Muscle layer of duodenum (tissue), 2 donors: ENCODE measurements at regions not wholly inside any gene's neighbourhood (a gene's known extent, or its start where the extent isn't known, plus 50 kb on each side); places are given as distances from the start of the nearest gene placed in this dataset.

Experiments used
- H3K27ac ChIP-seq: one replicate; pipeline ENCODE4 v1.7.0; 2013; ENCODE audit warnings: mild to moderate bottlenecking, low read length
- H3K27me3 ChIP-seq: one replicate; pipeline ENCODE4 v1.7.0; 2013; ENCODE audit warnings: low read depth, mild to moderate bottlenecking, control low read depth, low read length
- H3K36me3 ChIP-seq, 2 donors: one replicate each; pipeline ENCODE4 v1.7.0; 2013; ENCODE audit warnings: low read length in 2 of 2, control low read depth in 1 of 2, mild to moderate bottlenecking in 1 of 2; ENCODE audit not compliant: insufficient read depth in 2 of 2, control insufficient read depth in 1 of 2
- H3K4me1 ChIP-seq, 2 donors: one replicate each; pipeline ENCODE4 v1.7.0; 2013; ENCODE audit warnings: low read length in 2 of 2, mild to moderate bottlenecking in 2 of 2, control low read depth in 1 of 2, moderate library complexity in 1 of 2; ENCODE audit not compliant: insufficient read depth in 2 of 2, control insufficient read depth in 1 of 2
- H3K4me3 ChIP-seq, 2 donors: one replicate each; pipeline ENCODE4 v1.7.0; 2013; ENCODE audit warnings: low read length in 2 of 2, low read depth in 1 of 2, mild to moderate bottlenecking in 1 of 2
- H3K9me3 ChIP-seq, 2 donors: one replicate each; pipeline ENCODE4 v1.7.0; 2013; ENCODE audit warnings: low read length in 2 of 2, control low read depth in 1 of 2, mild to moderate bottlenecking in 1 of 2; ENCODE audit not compliant: control insufficient read depth in 1 of 2
- donor health status: healthy.

- Histone ChIP-seq H3K9me3 (peaks cover 0 to 3% of the 10 kb centered on the region in 2 donors), H3K27ac (no peak overlapping the region), H3K36me3 (no peaks in the 10 kb centered on the region), H3K27me3 (no peaks in the 10 kb centered on the region), H3K4me3 (no peak overlapping the region), H3K4me1 (no peaks in the 10 kb centered on the region)
Measured at GRCh38 chr4:132605551-132605950, 543.5 kb upstream of the PCDH10 start.

- H3K27me3 ChIP-seq = no peaks in the 10 kb centered on the region
- H3K27ac ChIP-seq = no peak overlapping the region
- no peaks in the 10 kb centered on the region for H3K36me3 ChIP-seq
- H3K4me1 ChIP-seq = no peaks in the 10 kb centered on the region
- no peaks in the 10 kb centered on the region for H3K9me3 ChIP-seq
- no peak overlapping the region for H3K4me3 ChIP-seq
Measured at GRCh38 chr4:132614682-132615081, 534.4 kb upstream of the PCDH10 start.

GRCh38 chr4:132619968-132620367, 529.1 kb upstream of the PCDH10 start:
- Histone ChIP-seq H3K9me3 (no peaks in the 10 kb centered on the region), H3K4me1 (no peaks in the 10 kb centered on the region), H3K27me3 (no peaks in the 10 kb centered on the region), H3K27ac (no peak overlapping the region), H3K36me3 (no peaks in the 10 kb centered on the region), H3K4me3 (no peak overlapping the region)

- no peak overlapping the region for H3K4me3 ChIP-seq
- no peaks in the 10 kb centered on the region for H3K27me3 ChIP-seq
- no peaks in the 10 kb centered on the region for H3K4me1 ChIP-seq
- H3K9me3 ChIP-seq = no peaks in the 10 kb centered on the region
- no peak overlapping the region for H3K27ac ChIP-seq
- no peaks in the 10 kb centered on the region for H3K36me3 ChIP-seq
Measured at GRCh38 chr4:132642016-132642817, 506.9 kb upstream of the PCDH10 start.

- no peak overlapping the region for H3K4me3 ChIP-seq
- no peaks in the 10 kb centered on the region for H3K9me3 ChIP-seq
- H3K27me3 ChIP-seq = no peaks in the 10 kb centered on the region
- no peaks in the 10 kb centered on the region for H3K4me1 ChIP-seq
- H3K36me3 ChIP-seq = no peaks in the 10 kb centered on the region
- H3K27ac ChIP-seq = no peak overlapping the region
Measured at GRCh38 chr4:132646186-132646585, 502.9 kb upstream of the PCDH10 start.

GRCh38 chr4:132651196-132651595, 497.9 kb upstream of the PCDH10 start:
- Histone ChIP-seq H3K27me3 (no peaks in the 10 kb centered on the region), H3K9me3 (no peaks in the 10 kb centered on the region), H3K36me3 (no peaks in the 10 kb centered on the region), H3K4me1 (no peaks in the 10 kb centered on the region), H3K27ac (no peak overlapping the region), H3K4me3 (no peak overlapping the region)

GRCh38 chr4:132660181-132660580, 488.9 kb upstream of the PCDH10 start:
- Histone ChIP-seq H3K4me3 (no peak overlapping the region), H3K9me3 (peaks cover 0 to 4% of the 10 kb centered on the region in 2 donors), H3K27ac (no peak overlapping the region), H3K4me1 (no peaks in the 10 kb centered on the region), H3K36me3 (no peaks in the 10 kb centered on the region), H3K27me3 (no peaks in the 10 kb centered on the region)

GRCh38 chr4:132662456-132662855, 486.6 kb upstream of the PCDH10 start:
- peaks cover 0 to 4% of the 10 kb centered on the region in 2 donors for H3K9me3 ChIP-seq
- H3K4me3 ChIP-seq = no peak overlapping the region
- no peaks in the 10 kb centered on the region for H3K4me1 ChIP-seq

GRCh38 chr4:132669786-132670185, 479.3 kb upstream of the PCDH10 start:
- no peaks in the 10 kb centered on the region for H3K4me1 ChIP-seq
- H3K36me3 ChIP-seq = no peaks in the 10 kb centered on the region
- H3K9me3 ChIP-seq = peaks cover 0 to 3% of the 10 kb centered on the region in 2 donors
- no peaks in the 10 kb centered on the region for H3K27me3 ChIP-seq
- H3K27ac ChIP-seq = no peak overlapping the region
- H3K4me3 ChIP-seq = no peak overlapping the region

More at GRCh38 chr4:132662456-132662855, 486.6 kb upstream of the PCDH10 start:
- Histone ChIP-seq H3K27me3 (no peaks in the 10 kb centered on the region), H3K36me3 (no peaks in the 10 kb centered on the region), H3K27ac (no peak overlapping the region)

GRCh38 chr4:132670557-132670956, 478.5 kb upstream of the PCDH10 start:
- H3K4me3 ChIP-seq = no peak overlapping the region

GRCh38 chr4:132683957-132684356, 465.1 kb upstream of the PCDH10 start:
- H3K36me3 ChIP-seq = no peaks in the 10 kb centered on the region
- no peaks in the 10 kb centered on the region for H3K4me1 ChIP-seq
- no peak overlapping the region for H3K4me3 ChIP-seq
- no peak overlapping the region for H3K27ac ChIP-seq
- H3K27me3 ChIP-seq = no peaks in the 10 kb centered on the region
- H3K9me3 ChIP-seq = peaks cover 0 to 7% of the 10 kb centered on the region in 2 donors

More at GRCh38 chr4:132670557-132670956, 478.5 kb upstream of the PCDH10 start:
- peaks cover 0 to 3% of the 10 kb centered on the region in 2 donors for H3K9me3 ChIP-seq
- no peak overlapping the region for H3K27ac ChIP-seq
- no peaks in the 10 kb centered on the region for H3K27me3 ChIP-seq
- no peaks in the 10 kb centered on the region for H3K4me1 ChIP-seq
- no peaks in the 10 kb centered on the region for H3K36me3 ChIP-seq

- Histone ChIP-seq H3K4me3 (no peak overlapping the region), H3K9me3 (peaks cover 4 to 5% of the 10 kb centered on the region in 2 donors), H3K4me1 (no peaks in the 10 kb centered on the region), H3K27ac (no peak overlapping the region), H3K36me3 (no peaks in the 10 kb centered on the region), H3K27me3 (no peaks in the 10 kb centered on the region)
Measured at GRCh38 chr4:132691026-132691425, 458.1 kb upstream of the PCDH10 start.
